ENCODE measurements at regions not wholly inside any gene's neighbourhood (a gene's known extent, or its start where the extent isn't known, plus 50 kb on each side); places are given as distances from the start of the nearest gene placed in this dataset.

GRCh38 chr12:92625639-92626310 is 77.0 kb upstream of the PLEKHG7 start:
- TF ChIP-seq, protein P1, sequence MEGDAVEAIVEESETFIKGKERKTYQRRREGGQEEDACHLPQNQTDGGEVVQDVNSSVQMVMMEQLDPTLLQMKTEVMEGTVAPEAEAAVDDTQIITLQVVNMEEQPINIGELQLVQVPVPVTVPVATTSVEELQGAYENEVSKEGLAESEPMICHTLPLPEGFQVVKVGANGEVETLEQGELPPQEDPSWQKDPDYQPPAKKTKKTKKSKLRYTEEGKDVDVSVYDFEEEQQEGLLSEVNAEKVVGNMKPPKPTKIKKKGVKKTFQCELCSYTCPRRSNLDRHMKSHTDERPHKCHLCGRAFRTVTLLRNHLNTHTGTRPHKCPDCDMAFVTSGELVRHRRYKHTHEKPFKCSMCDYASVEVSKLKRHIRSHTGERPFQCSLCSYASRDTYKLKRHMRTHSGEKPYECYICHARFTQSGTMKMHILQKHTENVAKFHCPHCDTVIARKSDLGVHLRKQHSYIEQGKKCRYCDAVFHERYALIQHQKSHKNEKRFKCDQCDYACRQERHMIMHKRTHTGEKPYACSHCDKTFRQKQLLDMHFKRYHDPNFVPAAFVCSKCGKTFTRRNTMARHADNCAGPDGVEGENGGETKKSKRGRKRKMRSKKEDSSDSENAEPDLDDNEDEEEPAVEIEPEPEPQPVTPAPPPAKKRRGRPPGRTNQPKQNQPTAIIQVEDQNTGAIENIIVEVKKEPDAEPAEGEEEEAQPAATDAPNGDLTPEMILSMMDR (conservative IDR thresholded peaks at IDR 0.05): no peak
- TF ChIP-seq ZFX (IDR thresholded peaks at IDR 0.05): no peak
